ENCODE measurements at regions not wholly inside any gene's neighbourhood (a gene's known extent, or its start where the extent isn't known, plus 50 kb on each side); places are given as distances from the start of the nearest gene placed in this dataset.

DNA sequence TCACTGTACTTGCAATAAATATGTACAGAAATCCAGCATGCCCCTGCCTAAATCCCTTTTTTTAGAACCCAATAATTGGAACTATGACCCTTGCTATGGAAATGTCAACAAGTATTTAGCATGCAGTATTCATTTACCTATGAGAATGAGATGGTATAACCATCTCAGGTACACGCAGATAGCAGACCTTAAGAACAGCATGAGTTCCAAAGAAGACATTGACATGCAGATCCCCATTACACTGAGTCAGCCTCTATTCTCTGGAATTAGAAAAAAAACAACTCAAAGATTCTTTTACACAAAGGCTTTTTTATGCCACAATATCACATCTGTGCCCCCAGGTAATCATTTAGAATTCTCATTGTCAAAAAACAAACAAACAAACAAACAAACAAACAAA lies 325.6 kb upstream of the TLE4 start:
- DNase-seq (ENCODE audit: low read depth in 1 of 2, low spot score in 2 of 2) (no peak), FAIRE-seq (no peak)
- no peak overlapping the region for H2BK20ac ChIP-seq (ENCODE audit: low read length)
- peak overlapping the region in 1 of 2 experiments; percentile 17; a peak in 1 of 4 replicates for H3K4me2 ChIP-seq (ENCODE audit: insufficient read depth in 1 of 2, low read depth in 2 of 2, low read length in 2 of 2)
- no peak overlapping the region for H2BK120ac ChIP-seq (replicated peaks; ENCODE audit: low read depth, low read length)
- ChIA-PET CTCF (ENCODE audit: partially characterized antibody) (no interaction called here), POLR2A (ENCODE audit: partially characterized antibody) (no interaction called here)
- 8% methylated on average over 1 of the region's 1 CpG; no CpG with 5 or more reads in 1 of the 2 experiments for WGBS, 2 experiments (ENCODE audit: extremely low coverage in 1 of 2, insufficient coverage in 1 of 2, insufficient read length in 1 of 2, insufficient replicate concordance in 2 of 2, low coverage in 1 of 2, low lambda C conversion rate in 2 of 2, missing lambda C conversion rate in 1 of 2)
- H4K20me1 ChIP-seq (replicated peaks in 1 of 2; ENCODE audit: control insufficient read depth in 1 of 2, insufficient read depth in 2 of 2, low read length in 2 of 2): no peaks in the 10 kb centered on the region
- H4K91ac ChIP-seq (replicated peaks; ENCODE audit: insufficient read length, low read length): no peak overlapping the region
- H2BK12ac ChIP-seq (ENCODE audit: low read depth, low read length): no peak overlapping the region
- no peak overlapping the region for H2BK15ac ChIP-seq (ENCODE audit: low read length)
- no peak overlapping the region for H4K5ac ChIP-seq (ENCODE audit: insufficient read length, low read depth, low read length)
- peaks cover 0 to 8% (median 2%) of the 10 kb centered on the region in 4 experiments; a peak in 5 of 7 replicates for H3K4me1 ChIP-seq (replicated peaks in 1 of 4; ENCODE audit: control insufficient read depth in 3 of 4, insufficient read depth in 4 of 4, low read length in 3 of 4)
- no peaks in the 10 kb centered on the region for H3K36me3 ChIP-seq (ENCODE audit: control insufficient read depth in 2 of 4, insufficient read depth in 4 of 4, low read length in 3 of 4)
- no peak overlapping the region for H3K4ac ChIP-seq (replicated peaks; ENCODE audit: insufficient read length, low read depth, low read length)
- no peak overlapping the region for H3K27ac ChIP-seq (ENCODE audit: low read depth, low read length)
- H3K18ac ChIP-seq (ENCODE audit: extremely low read depth, low read length): no peak overlapping the region
- no peak overlapping the region for H4K8ac ChIP-seq (ENCODE audit: extremely low read depth, insufficient read depth, low read length)
- no peaks in the 10 kb centered on the region for H3K23me2 ChIP-seq (ENCODE audit: low read depth, low read length)
- H2AK5ac ChIP-seq (ENCODE audit: low read depth, low read length): no peak overlapping the region
- no peaks in the 10 kb centered on the region for H3K9me3 ChIP-seq (ENCODE audit: insufficient read depth in 2 of 2, low read depth in 1 of 2, low read length in 1 of 2)
- H3K14ac ChIP-seq (ENCODE audit: insufficient read length): no peak overlapping the region
- H3K27me3 ChIP-seq (replicated peaks in 1 of 4; ENCODE audit: control insufficient read depth in 3 of 4, extremely low read depth in 1 of 4, insufficient read depth in 3 of 4, low read length in 3 of 4): no peaks in the 10 kb centered on the region
- no peak overlapping the region for H3K4me3 ChIP-seq (ENCODE audit: extremely low read depth in 1 of 4, insufficient read depth in 2 of 4, low read depth in 3 of 4, low read length in 4 of 4)
- H3K9ac ChIP-seq (replicated peaks in 1 of 4; ENCODE audit: extremely low read depth in 1 of 4, low read depth in 3 of 4, low read length in 3 of 4): no peak overlapping the region
- H3K56ac ChIP-seq (replicated peaks; ENCODE audit: insufficient read length, low read depth, low read length): no peak overlapping the region
- H3K23ac ChIP-seq (ENCODE audit: insufficient read length): no peak overlapping the region
- TF ChIP-seq CHD1 (IDR thresholded peaks at IDR 0.05; ENCODE audit: low read depth, low read length) (no peak), RXRA (IDR thresholded peaks at IDR 0.05; ENCODE audit: insufficient read depth, low read depth, low read length) (no peak), KDM1A (IDR thresholded peaks at IDR 0.05; ENCODE audit: borderline replicate concordance, low read length) (no peak), JUND (IDR thresholded peaks at IDR 0.05; ENCODE audit: low read length) (peak; percentile 47; the same call in 1 of the 2 replicates), JUN (IDR thresholded peaks at IDR 0.05; ENCODE audit: low read depth, low read length) (0 out of 2 replicates have a peak, but pooled peaks have one; percentile 4), TEAD4 (IDR thresholded peaks at IDR 0.05; ENCODE audit: low read depth, low read length) (no peak), RAD21 (IDR thresholded peaks at IDR 0.05 in 1 of 2, conservative IDR thresholded peaks at IDR 0.05 in 1 of 2; ENCODE audit: low read depth in 2 of 2, low read length in 2 of 2) (no peak)
- no peak overlapping the region for H2BK5ac ChIP-seq (ENCODE audit: low read depth, low read length)
- H3K79me1 ChIP-seq (ENCODE audit: low read depth, low read length): no peaks in the 10 kb centered on the region
- H3K79me2 ChIP-seq (ENCODE audit: control insufficient read depth in 1 of 2, insufficient read depth in 2 of 2, low read length in 2 of 2): no peaks in the 10 kb centered on the region
- no peak overlapping the region for H2AFZ ChIP-seq (ENCODE audit: low read length)
